HCT116 (cell line): ENCODE measurements at regions not wholly inside any gene's neighbourhood (a gene's known extent, or its start where the extent isn't known, plus 50 kb on each side); places are given as distances from the start of the nearest gene placed in this dataset.

Experiments used
- EZH2 ChIP-seq: fragments of 200-600 bp; sonication (generic); IDR thresholded peaks from 2 replicates; pipeline ENCODE4 v1.6.1; 2017; ENCODE audit warnings: antibody characterized with exemption, mixed run types
- EZH2phosphoT487 ChIP-seq: fragments of 200-600 bp; IDR thresholded peaks from 2 replicates; pipeline ENCODE4 v1.6.1; 2018; ENCODE audit warnings: antibody characterized with exemption, borderline replicate concordance
- POLR2A ChIP-seq: IDR thresholded peaks from 2 replicates; pipeline ENCODE4 v1.7.0; 2011; ENCODE audit warnings: borderline replicate concordance; ENCODE audit not compliant: insufficient read depth, insufficient read length; ENCODE audit errors: extremely low read depth
- POLR2AphosphoS5 ChIP-seq: IDR thresholded peaks from 2 replicates; pipeline ENCODE4 v1.6.1; 2011; ENCODE audit warnings: mild to moderate bottlenecking, low read depth, low read length, moderate library complexity
- REST ChIP-seq: IDR thresholded peaks from 2 replicates; pipeline ENCODE4 v1.6.1; 2012; ENCODE audit warnings: low read depth
- SRF ChIP-seq: IDR thresholded peaks from 2 replicates; pipeline ENCODE4 v1.6.1; 2012; ENCODE audit warnings: low read depth
- ZFX ChIP-seq: fragments of 450-650 bp; IDR thresholded peaks from 2 replicates; pipeline ENCODE4 v1.6.1; 2017
- TF ChIP-seq, protein P1 (sequence below), 3 experiments: fragments of 200-600 bp in 1 of 3; sonication (generic) in 1 of 3; IDR thresholded peaks in 2 of 3; conservative IDR thresholded peaks in 1 of 3; 2 replicates each; pipeline ENCODE4 v1.5.1; 2012 to 2017; ENCODE audit warnings: low read depth in 2 of 3, low read length in 2 of 3, antibody characterized with exemption in 1 of 3, borderline replicate concordance in 1 of 3, control low read depth in 1 of 3, mild to moderate bottlenecking in 1 of 3, mixed read lengths in 1 of 3, mixed run types in 1 of 3, moderate library complexity in 1 of 3; ENCODE audit not compliant: insufficient read depth in 1 of 3
- TF ChIP-seq, protein P2 (sequence below): IDR thresholded peaks from 2 replicates; pipeline ENCODE4 v1.6.1; 2012

GRCh38 chr20:7500231-7500663 is 440.0 kb downstream of the HAO1 start:
- TF ChIP-seq, protein P1, sequence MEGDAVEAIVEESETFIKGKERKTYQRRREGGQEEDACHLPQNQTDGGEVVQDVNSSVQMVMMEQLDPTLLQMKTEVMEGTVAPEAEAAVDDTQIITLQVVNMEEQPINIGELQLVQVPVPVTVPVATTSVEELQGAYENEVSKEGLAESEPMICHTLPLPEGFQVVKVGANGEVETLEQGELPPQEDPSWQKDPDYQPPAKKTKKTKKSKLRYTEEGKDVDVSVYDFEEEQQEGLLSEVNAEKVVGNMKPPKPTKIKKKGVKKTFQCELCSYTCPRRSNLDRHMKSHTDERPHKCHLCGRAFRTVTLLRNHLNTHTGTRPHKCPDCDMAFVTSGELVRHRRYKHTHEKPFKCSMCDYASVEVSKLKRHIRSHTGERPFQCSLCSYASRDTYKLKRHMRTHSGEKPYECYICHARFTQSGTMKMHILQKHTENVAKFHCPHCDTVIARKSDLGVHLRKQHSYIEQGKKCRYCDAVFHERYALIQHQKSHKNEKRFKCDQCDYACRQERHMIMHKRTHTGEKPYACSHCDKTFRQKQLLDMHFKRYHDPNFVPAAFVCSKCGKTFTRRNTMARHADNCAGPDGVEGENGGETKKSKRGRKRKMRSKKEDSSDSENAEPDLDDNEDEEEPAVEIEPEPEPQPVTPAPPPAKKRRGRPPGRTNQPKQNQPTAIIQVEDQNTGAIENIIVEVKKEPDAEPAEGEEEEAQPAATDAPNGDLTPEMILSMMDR (IDR thresholded peaks at IDR 0.05 in 2 of 3, conservative IDR thresholded peaks at IDR 0.05 in 1 of 3; ENCODE audit: borderline replicate concordance in 1 of 3, insufficient read depth in 1 of 3, low read depth in 2 of 3, low read length in 2 of 3), result no peak
- TF ChIP-seq REST (no peak), POLR2AphosphoS5 (no peak), EZH2 (no peak), EZH2phosphoT487 (no peak), POLR2A (no peak), SRF (no peak), ZFX (no peak)
- TF ChIP-seq, protein P2, sequence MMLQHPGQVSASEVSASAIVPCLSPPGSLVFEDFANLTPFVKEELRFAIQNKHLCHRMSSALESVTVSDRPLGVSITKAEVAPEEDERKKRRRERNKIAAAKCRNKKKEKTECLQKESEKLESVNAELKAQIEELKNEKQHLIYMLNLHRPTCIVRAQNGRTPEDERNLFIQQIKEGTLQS, result no peak
